ENCODE measurements at regions not wholly inside any gene's neighbourhood (a gene's known extent, or its start where the extent isn't known, plus 50 kb on each side); places are given as distances from the start of the nearest gene placed in this dataset.
"Not testable (repeated sequence)": the region's sequence is repeated elsewhere in the genome, so short reads cannot be mapped to it uniquely, and the experiment has no call there.

GRCh38 chr1:118325550-118326225 is 140.7 kb upstream of the SPAG17 start:
- ATAC-seq (no peak), DNase-seq (no peak)
- intact Hi-C loops (cut with DNase I) = no loop called here

GRCh38 chr1:118323246-118323645 is 138.2 kb upstream of the SPAG17 start:
- no peak for ATAC-seq
- DNase-seq = no peak
- intact Hi-C loops (cut with DNase I) = no loop called here

- DNase-seq = no peak
- ATAC-seq = no peak
- intact Hi-C loops (cut with DNase I) = no loop called here
Observed at GRCh38 chr1:118322331-118322730, 137.3 kb upstream of the SPAG17 start.

GRCh38 chr1:118321840-118322239 is 136.8 kb upstream of the SPAG17 start:
- ATAC-seq = no peak
- intact Hi-C loops (cut with DNase I) = no loop called here
- no peak for DNase-seq

GRCh38 chr1:118317842-118318614 is 133.0 kb upstream of the SPAG17 start:
- ATAC-seq (peak; percentile 65), DNase-seq (peak; percentile 25)
- intact Hi-C loops (cut with DNase I) = no loop called here

GRCh38 chr1:118306851-118307250 is 121.8 kb upstream of the SPAG17 start:
- DNase-seq (no peak), ATAC-seq (no peak)
- intact Hi-C loops (cut with DNase I) = loop anchor here in 1 of 2 donors (10.0 kb wide), 1 partner anchor 408 kb away; no protein-coding TSS in a partner anchor

GRCh38 chr1:118304722-118305359 is 119.8 kb upstream of the SPAG17 start:
- intact Hi-C loops (cut with DNase I) = loop anchor here in 1 of 2 donors (10.0 kb wide), 1 partner anchor 410 kb away; no protein-coding TSS in a partner anchor
- peak; percentile 61 to 78 for ATAC-seq
- no peak for DNase-seq

- no peak for ATAC-seq
- DNase-seq = no peak
- intact Hi-C loops (cut with DNase I) = loop anchor here in 1 of 2 donors (10.0 kb wide), 1 partner anchor 411 kb away; no protein-coding TSS in a partner anchor
Observed at GRCh38 chr1:118303534-118303933, 118.5 kb upstream of the SPAG17 start.

- DNase-seq = no peak
- intact Hi-C loops (cut with DNase I) = loop anchor here in 1 of 2 donors (10.0 kb wide), 1 partner anchor 412 kb away; no protein-coding TSS in a partner anchor
- ATAC-seq = no peak
Observed at GRCh38 chr1:118303064-118303463, 118.0 kb upstream of the SPAG17 start.

GRCh38 chr1:118302145-118302544 is 117.1 kb upstream of the SPAG17 start:
- ATAC-seq = peak in 1 of 2 donors; percentile 75
- no peak for DNase-seq
- intact Hi-C loops (cut with DNase I) = loop anchor here in 1 of 2 donors (10.0 kb wide), 1 partner anchor 413 kb away; no protein-coding TSS in a partner anchor

- no peak for ATAC-seq
- no peak for DNase-seq
- intact Hi-C loops (cut with DNase I) = loop anchor here in 1 of 2 donors (10.0 kb wide), 1 partner anchor 414 kb away; no protein-coding TSS in a partner anchor
Observed at GRCh38 chr1:118300808-118301207, 115.8 kb upstream of the SPAG17 start.

GRCh38 chr1:118298397-118298796 is 113.4 kb upstream of the SPAG17 start:
- DNase-seq = peak; percentile 20
- intact Hi-C loops (cut with DNase I) = no loop called here
- ATAC-seq = peak; percentile 66 to 70

- no peak for DNase-seq
- ATAC-seq = no peak
- intact Hi-C loops (cut with DNase I) = no loop called here
Observed at GRCh38 chr1:118297521-118297920, 112.5 kb upstream of the SPAG17 start.

- intact Hi-C loops (cut with DNase I) = no loop called here
Observed at GRCh38 chr1:118294875-118295642, 110.0 kb upstream of the SPAG17 start.

GRCh38 chr1:118291661-118292060 is 106.6 kb upstream of the SPAG17 start:
- peak; percentile 19 for DNase-seq
- intact Hi-C loops (cut with DNase I) = no loop called here
- peak in 1 of 2 donors; percentile 64 for ATAC-seq

More at GRCh38 chr1:118294875-118295642, 110.0 kb upstream of the SPAG17 start:
- peak in 1 of 2 donors; percentile 48 for ATAC-seq
- no peak for DNase-seq

- intact Hi-C loops (cut with DNase I) = no loop called here
- peak in 1 of 2 donors; percentile 15 for ATAC-seq
Observed at GRCh38 chr1:118290571-118290970, 105.5 kb upstream of the SPAG17 start.

GRCh38 chr1:118290046-118290445 is 105.0 kb upstream of the SPAG17 start:
- peak; percentile 19 for DNase-seq
- peak; percentile 23 to 78 for ATAC-seq

More at GRCh38 chr1:118290571-118290970, 105.5 kb upstream of the SPAG17 start:
- no peak for DNase-seq

GRCh38 chr1:118280656-118281055 is 95.6 kb upstream of the SPAG17 start:
- intact Hi-C loops (cut with DNase I); ATAC-seq; DNase-seq: not testable (repeated sequence)

More at GRCh38 chr1:118290046-118290445, 105.0 kb upstream of the SPAG17 start:
- intact Hi-C loops (cut with DNase I) = no loop called here

All from left cardiac atrium (tissue), 4 donors.